Psoas muscle (tissue), 7 donors: ENCODE measurements at regions not wholly inside any gene's neighbourhood (a gene's known extent, or its start where the extent isn't known, plus 50 kb on each side); places are given as distances from the start of the nearest gene placed in this dataset.

Source experiments
- ATAC-seq, 4 donors: fragments of 200-7000 bp; cut with Tn5 transposase; one replicate each; pipeline ENCODE4 v1.9.1; 2020; ENCODE audit warnings: moderate library complexity in 3 of 4, mild to moderate bottlenecking in 2 of 4
- DNase-seq, 2 donors: peaks; one replicate each; pipeline ENCODE4 v3.0.0-alpha.2; 2020
- H3K27ac ChIP-seq: fragments of 200-600 bp; one replicate; pipeline ENCODE4 v1.8.0; 2022
- H3K27me3 ChIP-seq, 3 donors: fragments of 200-600 bp in 1 of 3; one replicate each; pipeline versions ENCODE4 v1.6.1 to v1.8.0; 2013 to 2022; ENCODE audit warnings: low read length in 2 of 3, mild to moderate bottlenecking in 2 of 3, moderate library complexity in 1 of 3; ENCODE audit not compliant: insufficient read depth in 3 of 3
- H3K36me3 ChIP-seq, 2 donors: fragments of 200-600 bp in 1 of 2; one replicate each; pipeline versions ENCODE4 v1.6.1 to v1.8.0; 2013 to 2022; ENCODE audit warnings: low read depth in 1 of 2, mild to moderate bottlenecking in 1 of 2, moderate library complexity in 1 of 2; ENCODE audit not compliant: insufficient read depth in 1 of 2
- H3K4me1 ChIP-seq: fragments of 200-600 bp; one replicate; pipeline ENCODE4 v1.8.0; 2022
- H3K4me3 ChIP-seq: fragments of 200-600 bp; one replicate; pipeline ENCODE4 v1.8.0; 2022; ENCODE audit warnings: mild to moderate bottlenecking
- H3K9me3 ChIP-seq: fragments of 200-600 bp; one replicate; pipeline ENCODE4 v1.8.0; 2022
- CTCF ChIP-seq: fragments of 200-600 bp; IDR thresholded peaks from one replicate; pipeline ENCODE4 v1.8.0; 2022; ENCODE audit warnings: antibody characterized with exemption
- WGBS, 3 donors: extraction: QIAGEN DNeasy Blood & Tissue Kit; methylation state at CpG; one replicate each; pipeline versions ENCODE4 v1.1.6 to v1.1.7; 2013; 5-methylcytosine and 5-hydroxymethylcytosine counted together
- intact Hi-C, 2 donors: fragments of 100-400 bp; cut with DNase I; formaldehyde crosslinking; loops; one replicate each; pipeline versions ENCODE4 v1.11.0 to v1.14.2; 2022
- donor health status: healthy with polysubstance abuse.
- donor health status: DM: no; HTN: no; CAD: no; lungs with moderate emphysema.
- donor health status: Bipolar disorder and iron deficiency.
- donor health status: healthy.
- donor health status: DM: yes; HTN: yes; CAD: no.
- donor health status: DM: no; HTN: no; CAD: no.
- donor health status: DM: yes; HTN: yes; CAD: no.

GRCh38 chr3:69499422-69499821, 113.5 kb upstream of the FRMD4B start:
- no peak overlapping the region for H3K4me3 ChIP-seq
- H3K4me1 ChIP-seq: no peaks in the 10 kb centered on the region
- ATAC-seq (no peak), DNase-seq (no peak)
- WGBS, 3 donors: 58 to 60% (median 60%) methylated on average over 3 of the region's 3 CpGs
- H3K27ac ChIP-seq: no peak overlapping the region
- intact Hi-C loops: no loop called here
- no peaks in the 10 kb centered on the region for H3K9me3 ChIP-seq
- H3K27me3 ChIP-seq: no peaks in the 10 kb centered on the region
- H3K36me3 ChIP-seq: no peaks in the 10 kb centered on the region
- no peak for TF ChIP-seq CTCF

- 91 to 97% (median 96%) methylated on average over 3 of the region's 3 CpGs for WGBS, 3 donors
- ATAC-seq: no peak
- no peaks in the 10 kb centered on the region for H3K9me3 ChIP-seq
- intact Hi-C loops: no loop called here
- no peak for DNase-seq
- H3K36me3 ChIP-seq: no peaks in the 10 kb centered on the region
- H3K27ac ChIP-seq: no peak overlapping the region
- H3K4me3 ChIP-seq: no peak overlapping the region
- no peak for TF ChIP-seq CTCF
- H3K4me1 ChIP-seq: no peaks in the 10 kb centered on the region
- no peaks in the 10 kb centered on the region for H3K27me3 ChIP-seq
Observed at GRCh38 chr3:69496856-69497255, 111.0 kb upstream of the FRMD4B start.

- ATAC-seq: no peak
- H3K4me1 ChIP-seq: no peaks in the 10 kb centered on the region
- H3K27ac ChIP-seq: no peak overlapping the region
- H3K36me3 ChIP-seq: no peaks in the 10 kb centered on the region
- no peak for TF ChIP-seq CTCF
- no peak overlapping the region for H3K4me3 ChIP-seq
- H3K27me3 ChIP-seq: no peaks in the 10 kb centered on the region
- no peak for DNase-seq
- WGBS, 3 donors: 43 to 53% (median 48%) methylated on average over 3 of the region's 3 CpGs
- intact Hi-C loops: no loop called here
- no peaks in the 10 kb centered on the region for H3K9me3 ChIP-seq
Observed at GRCh38 chr3:69494185-69494584, 108.3 kb upstream of the FRMD4B start.

- no peak overlapping the region for H3K4me3 ChIP-seq
- no peak overlapping the region for H3K27ac ChIP-seq
- intact Hi-C loops: no loop called here
- TF ChIP-seq CTCF: no peak
- no peaks in the 10 kb centered on the region for H3K4me1 ChIP-seq
- DNase-seq (no peak), ATAC-seq (no peak)
- H3K27me3 ChIP-seq: no peaks in the 10 kb centered on the region
- H3K36me3 ChIP-seq: no peaks in the 10 kb centered on the region
- WGBS, 3 donors: 87 to 93% (median 88%) methylated on average over 3 of the region's 3 CpGs
- no peaks in the 10 kb centered on the region for H3K9me3 ChIP-seq
Observed at GRCh38 chr3:69493157-69493556, 107.3 kb upstream of the FRMD4B start.

- no peaks in the 10 kb centered on the region for H3K9me3 ChIP-seq
- 80 to 86% (median 85%) methylated on average over 6 of the region's 6 CpGs for WGBS, 3 donors
- no peaks in the 10 kb centered on the region for H3K36me3 ChIP-seq
- H3K27me3 ChIP-seq: no peaks in the 10 kb centered on the region
- intact Hi-C loops: no loop called here
- TF ChIP-seq CTCF: no peak
- H3K4me3 ChIP-seq: no peak overlapping the region
- H3K27ac ChIP-seq: no peak overlapping the region
- ATAC-seq (no peak), DNase-seq (no peak)
- no peaks in the 10 kb centered on the region for H3K4me1 ChIP-seq
Observed at GRCh38 chr3:69491975-69492374, 106.1 kb upstream of the FRMD4B start.
